ENCODE measurements at regions not wholly inside any gene's neighbourhood (a gene's known extent, or its start where the extent isn't known, plus 50 kb on each side); places are given as distances from the start of the nearest gene placed in this dataset.

DNA sequence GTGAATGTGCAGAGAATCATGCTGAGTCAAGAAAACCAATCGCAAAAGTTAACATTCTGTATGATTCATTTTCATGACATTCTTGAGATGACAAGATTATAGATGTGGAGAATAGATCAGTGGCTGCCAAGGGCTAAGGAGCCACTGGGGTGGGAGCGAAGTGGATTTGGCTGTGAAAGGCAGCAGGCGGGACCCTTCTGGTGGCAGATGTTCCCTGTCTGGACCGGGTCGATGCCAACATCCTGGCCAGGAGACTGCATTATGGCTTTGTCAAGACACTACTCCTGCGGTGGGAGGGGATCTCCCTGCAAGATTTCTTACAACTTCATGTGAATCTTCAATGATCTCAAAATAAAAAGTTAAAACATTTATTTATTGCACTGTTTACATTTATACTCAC lies 427.9 kb downstream of the GALR1 start:
- peaks cover 18% of the 10 kb centered on the region for H3K27me3 Mint-ChIP-seq
- H3K36me3 Mint-ChIP-seq (ENCODE audit: low read depth), result no peaks in the 10 kb centered on the region
- H3K4me3 Mint-ChIP-seq, result no peak overlapping the region
- H3K27ac Mint-ChIP-seq, result no peak overlapping the region
- no peaks in the 10 kb centered on the region for H3K4me1 Mint-ChIP-seq
- no peaks in the 10 kb centered on the region for H3K9me3 Mint-ChIP-seq
- ATAC-seq (replicated peaks), result no peak

- H3K9me3 Mint-ChIP-seq, result no peaks in the 10 kb centered on the region
- no peak overlapping the region for H3K27ac Mint-ChIP-seq
- no peak overlapping the region for H3K4me3 Mint-ChIP-seq
- ATAC-seq (replicated peaks), result no peak
- H3K4me1 Mint-ChIP-seq, result no peaks in the 10 kb centered on the region
- no peaks in the 10 kb centered on the region for H3K36me3 Mint-ChIP-seq (ENCODE audit: low read depth)
- peaks cover 23% of the 10 kb centered on the region for H3K27me3 Mint-ChIP-seq
Observed at GRCh38 chr18:77679869-77680268, 430.2 kb downstream of the GALR1 start.

- H3K4me3 Mint-ChIP-seq, result no peak overlapping the region
- H3K36me3 Mint-ChIP-seq (ENCODE audit: low read depth), result no peaks in the 10 kb centered on the region
- no peaks in the 10 kb centered on the region for H3K4me1 Mint-ChIP-seq
- no peak overlapping the region for H3K27ac Mint-ChIP-seq
- ATAC-seq (replicated peaks), result no peak
- no peaks in the 10 kb centered on the region for H3K9me3 Mint-ChIP-seq
- peaks cover 22% of the 10 kb centered on the region for H3K27me3 Mint-ChIP-seq
Observed at GRCh38 chr18:77700051-77700450, 450.4 kb downstream of the GALR1 start.

DNA sequence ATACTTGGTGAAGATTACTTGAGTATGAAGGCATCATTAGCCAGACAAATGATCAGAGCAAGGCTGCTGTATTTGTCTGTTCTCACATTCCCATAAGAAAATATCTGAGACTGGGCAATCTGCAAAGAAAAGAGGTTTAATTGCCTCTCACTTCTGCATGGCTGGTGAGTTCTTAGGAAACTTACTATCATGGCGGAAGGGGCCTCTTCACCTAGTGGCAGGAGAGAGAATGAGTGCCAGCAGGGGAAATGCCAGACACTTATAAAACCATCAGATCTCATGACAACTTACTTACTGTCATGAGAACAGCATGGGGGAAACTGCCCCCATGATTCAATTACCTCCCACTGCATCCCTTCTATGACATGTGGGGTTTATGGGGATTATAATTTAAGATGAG lies 452.3 kb downstream of the GALR1 start:
- no peaks in the 10 kb centered on the region for H3K9me3 Mint-ChIP-seq
- no peak overlapping the region for H3K4me3 Mint-ChIP-seq
- H3K36me3 Mint-ChIP-seq (ENCODE audit: low read depth), result no peaks in the 10 kb centered on the region
- H3K27me3 Mint-ChIP-seq, result peaks cover 31% of the 10 kb centered on the region
- no peak overlapping the region for H3K27ac Mint-ChIP-seq
- ATAC-seq (replicated peaks), result no peak
- no peaks in the 10 kb centered on the region for H3K4me1 Mint-ChIP-seq

GRCh38 chr18:77702686-77703085 lies 453.0 kb downstream of the GALR1 start:
- Mint-ChIP-seq H3K4me3 (no peak overlapping the region), H3K4me1 (no peaks in the 10 kb centered on the region), H3K9me3 (no peaks in the 10 kb centered on the region), H3K36me3 (ENCODE audit: low read depth) (no peaks in the 10 kb centered on the region), H3K27me3 (peaks cover 31% of the 10 kb centered on the region), H3K27ac (no peak overlapping the region)
- ATAC-seq (replicated peaks), result no peak

- peaks cover 25% of the 10 kb centered on the region for H3K27me3 Mint-ChIP-seq
- ATAC-seq (replicated peaks), result no peak
- no peak overlapping the region for H3K27ac Mint-ChIP-seq
- no peak overlapping the region for H3K4me3 Mint-ChIP-seq
- H3K36me3 Mint-ChIP-seq (ENCODE audit: low read depth), result no peaks in the 10 kb centered on the region
- no peaks in the 10 kb centered on the region for H3K4me1 Mint-ChIP-seq
- no peaks in the 10 kb centered on the region for H3K9me3 Mint-ChIP-seq
Observed at GRCh38 chr18:77705301-77705700, 455.7 kb downstream of the GALR1 start.

DNA sequence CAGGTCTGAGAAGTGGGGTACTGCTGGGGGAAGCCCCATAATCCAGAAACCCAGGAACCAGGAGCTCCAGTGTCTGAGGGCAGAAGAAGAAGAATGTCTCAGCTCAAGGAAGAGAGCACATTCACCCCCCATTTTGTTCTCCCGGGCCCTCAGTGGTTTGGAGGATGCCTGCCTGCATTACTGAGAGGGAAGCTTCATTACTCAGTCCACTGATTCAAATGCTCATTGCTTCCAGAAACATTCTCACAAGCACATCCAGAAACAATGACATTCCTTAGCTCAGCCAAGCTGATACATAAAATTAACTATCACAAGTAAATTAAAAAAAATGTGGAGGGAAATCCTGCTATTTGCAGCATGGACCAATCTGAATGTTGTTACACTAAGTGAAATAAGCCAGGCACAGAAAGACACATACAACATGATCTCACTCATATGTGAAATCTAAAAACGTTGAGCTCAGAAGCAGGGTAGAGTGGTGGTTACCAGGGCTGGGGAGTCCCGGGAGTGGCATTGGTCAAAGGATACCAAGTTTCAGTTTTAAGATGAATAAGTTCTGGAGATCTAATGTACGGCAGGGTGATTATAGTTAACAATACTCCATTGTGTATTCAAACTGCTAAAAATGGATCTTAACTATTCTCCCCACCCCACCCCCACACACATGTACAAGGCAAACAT lies 459.3 kb downstream of the GALR1 start:
- peak; percentile 21 for ATAC-seq (replicated peaks)
- Mint-ChIP-seq H3K36me3 (ENCODE audit: low read depth) (no peaks in the 10 kb centered on the region), H3K4me3 (no peak overlapping the region), H3K9me3 (no peaks in the 10 kb centered on the region), H3K27ac (no peak overlapping the region), H3K27me3 (peaks cover 28% of the 10 kb centered on the region), H3K4me1 (no peaks in the 10 kb centered on the region)

DNA sequence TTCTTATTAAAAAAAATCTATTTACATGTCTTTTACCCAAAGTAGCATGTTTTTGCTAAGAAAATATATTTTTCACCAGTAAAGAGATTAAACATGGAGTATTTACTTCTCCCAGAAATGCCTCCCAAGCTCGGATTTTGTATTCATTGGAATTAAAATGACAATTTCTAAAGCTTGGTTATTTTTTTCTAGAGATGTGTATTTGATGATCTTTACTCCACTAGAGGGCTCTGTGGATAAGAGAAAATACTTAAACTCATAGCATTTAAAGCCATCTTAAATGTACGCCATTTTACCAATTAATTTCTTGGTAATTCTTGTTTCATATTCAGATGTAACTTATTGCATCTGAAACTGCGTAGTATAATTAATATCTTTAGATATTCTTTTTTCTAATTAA lies 461.4 kb downstream of the GALR1 start:
- H3K27ac Mint-ChIP-seq, result no peak overlapping the region
- H3K4me3 Mint-ChIP-seq, result no peak overlapping the region
- no peak for ATAC-seq (replicated peaks)
- H3K27me3 Mint-ChIP-seq, result peaks cover 15% of the 10 kb centered on the region
- H3K9me3 Mint-ChIP-seq, result no peaks in the 10 kb centered on the region
- H3K36me3 Mint-ChIP-seq (ENCODE audit: low read depth), result no peaks in the 10 kb centered on the region
- no peaks in the 10 kb centered on the region for H3K4me1 Mint-ChIP-seq

DNA sequence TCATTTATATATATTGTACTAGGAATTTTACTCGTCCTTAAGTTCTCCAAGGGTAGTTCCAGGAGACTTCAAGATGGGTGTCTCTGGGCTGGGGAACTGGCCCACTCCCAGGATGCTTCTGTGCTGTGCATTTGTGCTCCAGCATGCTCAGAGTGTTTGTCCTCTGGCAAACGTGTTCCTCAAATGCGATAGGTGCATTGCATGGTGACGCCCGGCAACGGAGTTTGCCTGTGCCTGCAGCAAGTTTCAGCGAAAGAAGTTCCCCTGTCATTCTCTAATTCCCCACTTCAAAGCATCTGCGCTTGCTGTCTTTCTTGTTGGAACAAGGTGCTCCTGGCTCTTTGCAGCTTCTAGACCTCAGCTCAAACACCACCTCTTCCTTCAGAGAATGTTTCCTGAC lies 465.1 kb downstream of the GALR1 start:
- no peak overlapping the region for H3K4me3 Mint-ChIP-seq
- no peak for ATAC-seq (replicated peaks)
- H3K27me3 Mint-ChIP-seq, result peaks cover 22% of the 10 kb centered on the region
- no peaks in the 10 kb centered on the region for H3K36me3 Mint-ChIP-seq (ENCODE audit: low read depth)
- H3K4me1 Mint-ChIP-seq, result no peaks in the 10 kb centered on the region
- H3K27ac Mint-ChIP-seq, result no peak overlapping the region
- no peaks in the 10 kb centered on the region for H3K9me3 Mint-ChIP-seq

DNA sequence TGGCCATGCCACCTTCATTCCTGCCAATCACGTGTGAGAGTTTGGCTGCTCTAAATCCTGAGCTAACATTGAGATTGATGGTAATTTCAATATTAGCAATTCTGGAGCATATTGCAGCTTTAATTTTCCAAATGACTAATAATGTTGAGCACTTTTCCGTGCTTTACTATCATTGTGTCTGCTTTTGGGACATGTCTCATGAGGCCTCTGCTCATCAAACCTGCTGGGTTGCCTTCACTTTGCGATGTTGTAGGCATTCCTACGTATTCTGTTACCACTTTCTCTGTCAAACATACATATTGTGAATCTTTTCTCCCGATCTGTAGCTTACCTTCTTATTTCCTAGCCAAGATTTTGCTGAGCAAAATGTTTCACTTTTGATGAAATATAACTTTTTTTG lies 466.6 kb downstream of the GALR1 start:
- Mint-ChIP-seq H3K36me3 (ENCODE audit: low read depth) (no peaks in the 10 kb centered on the region), H3K27me3 (peaks cover 22% of the 10 kb centered on the region), H3K4me1 (no peaks in the 10 kb centered on the region), H3K9me3 (no peaks in the 10 kb centered on the region), H3K4me3 (no peak overlapping the region), H3K27ac (no peak overlapping the region)
- ATAC-seq (replicated peaks), result no peak

GRCh38 chr18:77733292-77733903 lies 483.8 kb downstream of the GALR1 start:
- no peak for ATAC-seq (replicated peaks)
- H3K36me3 Mint-ChIP-seq (ENCODE audit: low read depth), result no peaks in the 10 kb centered on the region
- peaks cover 20% of the 10 kb centered on the region for H3K27me3 Mint-ChIP-seq

GRCh38 chr18:77736842-77737241 lies 487.2 kb downstream of the GALR1 start:
- ATAC-seq (replicated peaks), result no peak
- Mint-ChIP-seq H3K4me1 (no peaks in the 10 kb centered on the region), H3K27ac (no peak overlapping the region), H3K9me3 (no peaks in the 10 kb centered on the region), H3K36me3 (ENCODE audit: low read depth) (no peaks in the 10 kb centered on the region), H3K4me3 (no peak overlapping the region), H3K27me3 (peaks cover 21% of the 10 kb centered on the region)

More at GRCh38 chr18:77733292-77733903, 483.8 kb downstream of the GALR1 start:
- Mint-ChIP-seq H3K27ac (no peak overlapping the region), H3K9me3 (no peaks in the 10 kb centered on the region), H3K4me1 (no peaks in the 10 kb centered on the region), H3K4me3 (no peak overlapping the region)

DNA sequence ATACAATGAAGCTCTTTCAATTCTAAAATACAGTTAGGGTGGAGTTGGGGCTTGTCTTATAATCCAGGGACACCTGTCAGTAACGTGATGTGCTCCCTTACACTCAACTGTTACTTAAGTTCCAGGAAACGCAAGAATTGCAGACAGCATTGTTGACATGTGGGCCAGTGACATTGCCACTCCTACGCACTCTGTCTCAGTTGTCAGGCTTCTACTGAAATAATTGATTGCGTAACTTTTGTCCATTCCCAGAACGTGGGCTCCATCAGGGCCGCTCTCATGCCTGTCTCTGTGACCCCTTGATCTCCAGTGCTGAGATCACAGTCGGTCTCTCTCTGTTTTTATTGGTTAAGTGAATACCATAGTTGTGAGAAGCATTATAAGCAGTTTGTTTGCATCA lies 487.8 kb downstream of the GALR1 start:
- Mint-ChIP-seq H3K36me3 (ENCODE audit: low read depth) (no peaks in the 10 kb centered on the region), H3K9me3 (no peaks in the 10 kb centered on the region), H3K27ac (no peak overlapping the region), H3K27me3 (peaks cover 21% of the 10 kb centered on the region), H3K4me3 (no peak overlapping the region), H3K4me1 (no peaks in the 10 kb centered on the region)
- ATAC-seq (replicated peaks), result no peak

GRCh38 chr18:77749089-77749488 lies 499.4 kb downstream of the GALR1 start:
- no peak overlapping the region for H3K27ac Mint-ChIP-seq
- no peaks in the 10 kb centered on the region for H3K36me3 Mint-ChIP-seq (ENCODE audit: low read depth)
- no peaks in the 10 kb centered on the region for H3K4me1 Mint-ChIP-seq
- no peaks in the 10 kb centered on the region for H3K9me3 Mint-ChIP-seq
- H3K4me3 Mint-ChIP-seq, result no peak overlapping the region
- peaks cover 18% of the 10 kb centered on the region for H3K27me3 Mint-ChIP-seq
- ATAC-seq (replicated peaks), result no peak

DNA sequence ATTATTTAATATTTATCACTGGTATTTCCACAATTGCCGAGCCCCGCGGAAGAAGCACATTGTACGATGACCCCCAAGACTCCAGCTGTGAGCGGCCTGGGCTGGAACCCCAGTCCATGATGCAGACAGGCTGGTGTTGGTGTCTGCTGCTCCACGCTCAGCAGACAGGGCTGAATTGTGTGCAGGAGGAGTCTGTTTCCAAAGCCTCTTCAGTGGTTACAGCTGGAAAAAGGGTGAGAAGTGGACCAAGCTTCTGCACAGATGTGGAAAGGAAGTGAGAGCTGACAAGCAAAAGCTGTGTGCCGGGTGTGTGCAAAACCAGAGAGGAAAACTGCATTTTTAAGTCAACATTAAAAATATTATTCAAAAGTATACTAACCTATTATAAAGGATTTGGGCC lies 500.4 kb downstream of the GALR1 start:
- Mint-ChIP-seq H3K9me3 (no peaks in the 10 kb centered on the region), H3K4me3 (no peak overlapping the region), H3K36me3 (ENCODE audit: low read depth) (no peaks in the 10 kb centered on the region), H3K4me1 (no peaks in the 10 kb centered on the region), H3K27ac (no peak overlapping the region), H3K27me3 (peaks cover 18% of the 10 kb centered on the region)
- ATAC-seq (replicated peaks), result no peak

All from activated T-helper 17 cell treated with anti-CD3 and anti-CD28 coated beads, Interleukin-2, amount 50 U/mL, for 72 hours (primary cell).